HCT116 (cell line): ENCODE measurements at regions not wholly inside any gene's neighbourhood (a gene's known extent, or its start where the extent isn't known, plus 50 kb on each side); places are given as distances from the start of the nearest gene placed in this dataset.

Experiments used
- ATAC-seq: fragments of 200-7000 bp; cut with Tn5 transposase; 2 replicates; pipeline ENCODE4 v1.9.1; 2020; ENCODE audit warnings: mild to moderate bottlenecking, moderate library complexity
- BruUV-seq: library from RNA; stranded (reverse); fragments of 400-500 nt; replicated peaks from 2 replicates; lab custom pipeline; 2021; lab: Mats Ljungman, UMichigan
- CTCF ChIA-PET: fragments of 300-600 bp; sonication (Branson Sonifier 250); formaldehyde crosslinking; loops from one replicate; lab custom pipeline; 2021; ENCODE audit warnings: antibody characterized with exemption; lab: Charles Lee
- POLR2A ChIA-PET: fragments of 300-600, 350-600 bp; sonication (Branson Sonifier 250); formaldehyde crosslinking; loops from one replicate; lab custom pipeline; 2021; ENCODE audit warnings: antibody characterized with exemption; lab: Charles Lee
- RAD21 ChIA-PET, 2 experiments: fragments of 300-600 bp; sonication (Branson Sonifier 250); formaldehyde crosslinking; loops; one replicate each; lab custom pipeline; 2023; ENCODE audit warnings: low total read pairs in 2 of 2; ENCODE audit not compliant: uncharacterized antibody in 2 of 2, unreplicated experiment in 2 of 2, low non-redundant PET in 1 of 2; lab: Charles Lee
- DNase-seq: peaks from one replicate; pipeline ENCODE4 v3.0.0-alpha.2; 2010; ENCODE audit warnings: low read depth, low spot score
- H2AFZ ChIP-seq: fragments of 200-600 bp; shearing (Covaris generic), sonication (generic); 2 replicates; pipeline ENCODE4 v1.6.1; 2017; ENCODE audit warnings: low read depth, mixed run types, mixed read lengths, antibody characterized with exemption, low read length; ENCODE audit not compliant: poor library complexity, severe bottlenecking
- H3K27ac ChIP-seq: 2 replicates; pipeline ENCODE4 v1.5.1; 2012; ENCODE audit warnings: low read depth, low read length
- H3K27me3 ChIP-seq: fragments of 200-600 bp; sonication (generic); 2 replicates; pipeline ENCODE4 v1.6.1; 2016; ENCODE audit warnings: mixed run types, low read length, mixed read lengths; ENCODE audit not compliant: insufficient read depth
- H3K36me3 ChIP-seq, 2 experiments: fragments of 200-500 bp in 1 of 2; fragments of 200-600 bp in 1 of 2; sonication (Bioruptor generic) in 1 of 2; sonication (generic) in 1 of 2; 2 replicates each; pipeline versions ENCODE4 v1.5.1 to v1.6.1; 2014 to 2016; ENCODE audit warnings: low read length in 2 of 2, inconsistent platforms in 1 of 2, mixed read lengths in 1 of 2, mixed run types in 1 of 2; ENCODE audit not compliant: insufficient read depth in 2 of 2, control insufficient read depth in 1 of 2
- H3K4me1 ChIP-seq, 2 experiments: fragments of 200-600 bp in 1 of 2; sonication (generic) in 1 of 2; 2 replicates each; pipeline versions ENCODE4 v1.5.1 to v1.6.1; 2012 to 2017; ENCODE audit warnings: low read length in 2 of 2, inconsistent platforms in 1 of 2, mild to moderate bottlenecking in 1 of 2, mixed read lengths in 1 of 2, mixed run types in 1 of 2, moderate library complexity in 1 of 2; ENCODE audit not compliant: insufficient read depth in 2 of 2, control insufficient read depth in 1 of 2
- H3K4me2 ChIP-seq: fragments of 200-600 bp; sonication (generic); 2 replicates; pipeline ENCODE4 v1.6.1; 2017; ENCODE audit warnings: mixed run types, low read length, mixed read lengths
- H3K4me3 ChIP-seq, 2 experiments: fragments of 200-600 bp in 1 of 2; sonication (generic) in 1 of 2; replicated peaks in 1 of 2; 2 replicates each; pipeline ENCODE4 v1.5.1; 2011 to 2016; ENCODE audit warnings: low read length in 2 of 2, control low read depth in 1 of 2, low read depth in 1 of 2, mild to moderate bottlenecking in 1 of 2, mixed read lengths in 1 of 2, mixed run types in 1 of 2
- H3K79me2 ChIP-seq: fragments of 200-600 bp; sonication (generic); 2 replicates; pipeline ENCODE4 v1.6.1; 2017; ENCODE audit warnings: mild to moderate bottlenecking, mixed run types, low read length, moderate library complexity, mixed read lengths; ENCODE audit not compliant: insufficient read depth
- H3K9ac ChIP-seq: fragments of 200-600 bp; sonication (generic); 2 replicates; pipeline ENCODE4 v1.6.1; 2016; ENCODE audit warnings: low read length, mixed read lengths
- H3K9me2 ChIP-seq: fragments of 200-600 bp; sonication (generic), shearing (Covaris generic); 2 replicates; pipeline ENCODE4 v1.6.1; 2017; ENCODE audit warnings: mixed run types, mild to moderate bottlenecking, moderate library complexity; ENCODE audit not compliant: insufficient read depth
- H3K9me3 ChIP-seq, 2 experiments: fragments of 200-500 bp in 1 of 2; fragments of 200-600 bp in 1 of 2; sonication (Bioruptor generic) in 1 of 2; sonication (generic) in 1 of 2; 2 replicates each; pipeline ENCODE4 v1.6.1; 2014 to 2017; ENCODE audit warnings: low read length in 2 of 2, mixed read lengths in 2 of 2, inconsistent platforms in 1 of 2, low read depth in 1 of 2, mild to moderate bottlenecking in 1 of 2, mixed run types in 1 of 2, moderate library complexity in 1 of 2; ENCODE audit not compliant: control insufficient read depth in 1 of 2, insufficient read depth in 1 of 2
- H4K20me1 ChIP-seq: fragments of 200-600 bp; sonication (generic), shearing (Covaris generic); 2 replicates; pipeline ENCODE4 v1.6.1; 2017; ENCODE audit warnings: mixed run types, mild to moderate bottlenecking, moderate library complexity; ENCODE audit not compliant: insufficient read depth
- CEBPB ChIP-seq: IDR thresholded peaks from 2 replicates; pipeline ENCODE4 v1.6.1; 2012; ENCODE audit warnings: low read depth
- ELF1 ChIP-seq: IDR thresholded peaks from 2 replicates; pipeline ENCODE4 v1.6.1; 2012; ENCODE audit warnings: low read depth, borderline replicate concordance
- JUND ChIP-seq: IDR thresholded peaks from 2 replicates; pipeline ENCODE4 v1.6.1; 2012
- POLR2A ChIP-seq: IDR thresholded peaks from 2 replicates; pipeline ENCODE4 v1.7.0; 2011; ENCODE audit warnings: borderline replicate concordance; ENCODE audit not compliant: insufficient read depth, insufficient read length; ENCODE audit errors: extremely low read depth
- POLR2AphosphoS5 ChIP-seq: IDR thresholded peaks from 2 replicates; pipeline ENCODE4 v1.6.1; 2011; ENCODE audit warnings: mild to moderate bottlenecking, low read depth, low read length, moderate library complexity
- REST ChIP-seq: IDR thresholded peaks from 2 replicates; pipeline ENCODE4 v1.6.1; 2012; ENCODE audit warnings: low read depth
- SIN3A ChIP-seq: IDR thresholded peaks from 2 replicates; pipeline ENCODE4 v1.6.1; 2012; ENCODE audit warnings: low read depth
- SP1 ChIP-seq: IDR thresholded peaks from 2 replicates; pipeline ENCODE4 v1.6.1; 2012; ENCODE audit warnings: low read depth
- TCF7L2 ChIP-seq: IDR thresholded peaks from 2 replicates; pipeline ENCODE4 v1.7.0; 2011; ENCODE audit warnings: borderline replicate concordance, inconsistent platforms; ENCODE audit not compliant: insufficient read depth, insufficient read length; ENCODE audit errors: extremely low read depth
- YY1 ChIP-seq: IDR thresholded peaks from 2 replicates; pipeline ENCODE4 v1.6.1; 2011; ENCODE audit warnings: low read length, low read depth, moderate library complexity, mild to moderate bottlenecking; ENCODE audit not compliant: insufficient replicate concordance; ENCODE audit errors: extremely low read depth
- ZBTB33 ChIP-seq: IDR thresholded peaks from 2 replicates; pipeline ENCODE4 v1.6.1; 2011; ENCODE audit warnings: mild to moderate bottlenecking, low read length, moderate library complexity; ENCODE audit not compliant: insufficient replicate concordance; ENCODE audit errors: extremely low read depth
- ZFX ChIP-seq: fragments of 450-650 bp; IDR thresholded peaks from 2 replicates; pipeline ENCODE4 v1.6.1; 2017
- ZNF274 ChIP-seq: fragments of 200-500 bp; sonication (Bioruptor generic); IDR thresholded peaks from 2 replicates; pipeline ENCODE4 v1.6.1; 2014; ENCODE audit warnings: mild to moderate bottlenecking, low read depth, low read length, inconsistent platforms
- intact Hi-C: fragments of 100-400 bp; cut with micrococcal nuclease; formaldehyde crosslinking; loops from 2 replicates; pipeline ENCODE4 v1.10.0; 2022
- TF ChIP-seq, protein P1 (sequence below), 3 experiments: fragments of 200-600 bp in 1 of 3; sonication (generic) in 1 of 3; IDR thresholded peaks in 2 of 3; conservative IDR thresholded peaks in 1 of 3; 2 replicates each; pipeline ENCODE4 v1.5.1; 2012 to 2017; ENCODE audit warnings: low read depth in 2 of 3, low read length in 2 of 3, antibody characterized with exemption in 1 of 3, borderline replicate concordance in 1 of 3, control low read depth in 1 of 3, mild to moderate bottlenecking in 1 of 3, mixed read lengths in 1 of 3, mixed run types in 1 of 3, moderate library complexity in 1 of 3; ENCODE audit not compliant: insufficient read depth in 1 of 3

- peaks cover 2 to 8% of the 10 kb centered on the region in 2 experiments; a peak in 3 of 4 replicates for H3K4me1 ChIP-seq
- no peaks in the 10 kb centered on the region for H3K9me2 ChIP-seq
- H3K4me2 ChIP-seq = no peak overlapping the region
- no peaks in the 10 kb centered on the region for H3K36me3 ChIP-seq
- no peaks in the 10 kb centered on the region for H3K9me3 ChIP-seq
- no peak overlapping the region for H3K9ac ChIP-seq
- DNase-seq (no peak), ATAC-seq (no peak)
- no peaks in the 10 kb centered on the region for H3K27me3 ChIP-seq
- TF ChIP-seq SP1 = no peak
- TF ChIP-seq ZBTB33 = no peak
- no peak for TF ChIP-seq ELF1
- TF ChIP-seq CEBPB = no peak
- TF ChIP-seq SIN3A = no peak
- TF ChIP-seq, protein P1, sequence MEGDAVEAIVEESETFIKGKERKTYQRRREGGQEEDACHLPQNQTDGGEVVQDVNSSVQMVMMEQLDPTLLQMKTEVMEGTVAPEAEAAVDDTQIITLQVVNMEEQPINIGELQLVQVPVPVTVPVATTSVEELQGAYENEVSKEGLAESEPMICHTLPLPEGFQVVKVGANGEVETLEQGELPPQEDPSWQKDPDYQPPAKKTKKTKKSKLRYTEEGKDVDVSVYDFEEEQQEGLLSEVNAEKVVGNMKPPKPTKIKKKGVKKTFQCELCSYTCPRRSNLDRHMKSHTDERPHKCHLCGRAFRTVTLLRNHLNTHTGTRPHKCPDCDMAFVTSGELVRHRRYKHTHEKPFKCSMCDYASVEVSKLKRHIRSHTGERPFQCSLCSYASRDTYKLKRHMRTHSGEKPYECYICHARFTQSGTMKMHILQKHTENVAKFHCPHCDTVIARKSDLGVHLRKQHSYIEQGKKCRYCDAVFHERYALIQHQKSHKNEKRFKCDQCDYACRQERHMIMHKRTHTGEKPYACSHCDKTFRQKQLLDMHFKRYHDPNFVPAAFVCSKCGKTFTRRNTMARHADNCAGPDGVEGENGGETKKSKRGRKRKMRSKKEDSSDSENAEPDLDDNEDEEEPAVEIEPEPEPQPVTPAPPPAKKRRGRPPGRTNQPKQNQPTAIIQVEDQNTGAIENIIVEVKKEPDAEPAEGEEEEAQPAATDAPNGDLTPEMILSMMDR (IDR thresholded peaks at IDR 0.05 in 2 of 3, conservative IDR thresholded peaks at IDR 0.05 in 1 of 3; ENCODE audit: borderline replicate concordance in 1 of 3, insufficient read depth in 1 of 3, low read depth in 2 of 3, low read length in 2 of 3) = no peak
- TF ChIP-seq JUND = no peak
- TF ChIP-seq YY1 = no peak
- no peak for TF ChIP-seq REST
- no peak for TF ChIP-seq ZNF274
- TF ChIP-seq TCF7L2 = no peak
- no peak for TF ChIP-seq POLR2A
- no peak for TF ChIP-seq ZFX
- no peak for TF ChIP-seq POLR2AphosphoS5
- H3K79me2 ChIP-seq = no peaks in the 10 kb centered on the region
- H4K20me1 ChIP-seq = no peaks in the 10 kb centered on the region
- no peak overlapping the region for H3K4me3 ChIP-seq
- CTCF ChIA-PET = interaction anchor here (0.8 to 2.0 kb wide), 2 partner anchors 11 to 197 kb away, joined by 3 to 5 read pairs; no protein-coding TSS in a partner anchor
- H3K27ac ChIP-seq = no peak overlapping the region
- BruUV-seq = no TSS peak
- POLR2A ChIA-PET = no interaction called here
- RAD21 ChIA-PET = no interaction called here
- intact Hi-C loops = no loop called here
- H2AFZ ChIP-seq = no peak overlapping the region
Measured at GRCh38 chr6:16961577-16961976, 140.3 kb upstream of the STMND1 start.
